GM12873 (cell line): ENCODE measurements at regions not wholly inside any gene's neighbourhood (a gene's known extent, or its start where the extent isn't known, plus 50 kb on each side); places are given as distances from the start of the nearest gene placed in this dataset.

Source experiments
- TF ChIP-seq, protein P1 (sequence below): IDR thresholded peaks from 2 replicates; pipeline ENCODE4 v1.5.1; 2012; ENCODE audit warnings: low read depth, mild to moderate bottlenecking, moderate library complexity, low read length, control low read depth; ENCODE audit not compliant: insufficient read depth; ENCODE audit errors: missing control alignments

GRCh38 chr12:77237896-77238295 is 172.5 kb upstream of the E2F7 start:
- TF ChIP-seq, protein P1, sequence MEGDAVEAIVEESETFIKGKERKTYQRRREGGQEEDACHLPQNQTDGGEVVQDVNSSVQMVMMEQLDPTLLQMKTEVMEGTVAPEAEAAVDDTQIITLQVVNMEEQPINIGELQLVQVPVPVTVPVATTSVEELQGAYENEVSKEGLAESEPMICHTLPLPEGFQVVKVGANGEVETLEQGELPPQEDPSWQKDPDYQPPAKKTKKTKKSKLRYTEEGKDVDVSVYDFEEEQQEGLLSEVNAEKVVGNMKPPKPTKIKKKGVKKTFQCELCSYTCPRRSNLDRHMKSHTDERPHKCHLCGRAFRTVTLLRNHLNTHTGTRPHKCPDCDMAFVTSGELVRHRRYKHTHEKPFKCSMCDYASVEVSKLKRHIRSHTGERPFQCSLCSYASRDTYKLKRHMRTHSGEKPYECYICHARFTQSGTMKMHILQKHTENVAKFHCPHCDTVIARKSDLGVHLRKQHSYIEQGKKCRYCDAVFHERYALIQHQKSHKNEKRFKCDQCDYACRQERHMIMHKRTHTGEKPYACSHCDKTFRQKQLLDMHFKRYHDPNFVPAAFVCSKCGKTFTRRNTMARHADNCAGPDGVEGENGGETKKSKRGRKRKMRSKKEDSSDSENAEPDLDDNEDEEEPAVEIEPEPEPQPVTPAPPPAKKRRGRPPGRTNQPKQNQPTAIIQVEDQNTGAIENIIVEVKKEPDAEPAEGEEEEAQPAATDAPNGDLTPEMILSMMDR: no peak

DNA sequence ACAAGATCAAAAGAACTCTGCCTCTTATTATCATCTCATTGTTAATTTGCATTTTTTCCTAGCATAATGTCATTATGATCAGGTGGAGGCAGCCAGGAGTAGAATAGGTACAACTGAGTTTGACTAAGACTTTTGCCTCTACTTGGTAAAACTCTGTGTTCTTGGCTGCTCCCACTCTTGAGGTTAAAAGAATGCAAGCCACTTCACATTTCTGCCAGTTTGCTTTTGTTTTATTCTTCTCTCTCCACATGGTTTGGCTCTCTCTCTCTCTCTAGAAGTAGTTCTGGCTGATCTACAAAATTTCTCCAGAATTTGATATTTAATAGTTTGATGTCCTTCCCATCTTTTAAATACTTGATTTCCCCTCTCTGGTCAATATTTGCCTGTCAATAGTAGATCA is 170.7 kb upstream of the E2F7 start:
- TF ChIP-seq, protein P1: no peak

- TF ChIP-seq, protein P1: no peak
Measured at GRCh38 chr12:77232045-77232444, 166.7 kb upstream of the E2F7 start.

DNA sequence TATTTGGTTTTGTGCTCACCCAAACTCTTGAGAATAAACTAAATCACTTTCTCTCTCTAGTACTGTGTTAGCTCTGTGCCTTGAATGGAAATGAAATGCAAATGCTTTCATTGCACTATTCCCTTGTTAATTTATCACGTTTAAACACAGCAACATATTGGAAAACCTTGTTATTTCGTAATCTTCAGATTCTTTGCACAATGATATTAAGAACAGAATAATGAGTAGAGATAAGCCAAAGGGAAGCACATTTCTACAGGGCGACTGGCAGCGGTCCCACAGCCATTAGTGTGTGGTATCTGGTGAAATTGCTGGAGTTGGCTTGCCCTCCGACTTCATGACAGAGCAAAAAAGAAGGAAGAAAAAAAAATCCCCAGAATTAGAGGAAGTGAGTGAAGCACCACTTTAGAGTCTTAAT is 166.1 kb upstream of the E2F7 start:
- TF ChIP-seq, protein P1: no peak

- TF ChIP-seq, protein P1: no peak
Measured at GRCh38 chr12:77229640-77230442, 164.5 kb upstream of the E2F7 start.

DNA sequence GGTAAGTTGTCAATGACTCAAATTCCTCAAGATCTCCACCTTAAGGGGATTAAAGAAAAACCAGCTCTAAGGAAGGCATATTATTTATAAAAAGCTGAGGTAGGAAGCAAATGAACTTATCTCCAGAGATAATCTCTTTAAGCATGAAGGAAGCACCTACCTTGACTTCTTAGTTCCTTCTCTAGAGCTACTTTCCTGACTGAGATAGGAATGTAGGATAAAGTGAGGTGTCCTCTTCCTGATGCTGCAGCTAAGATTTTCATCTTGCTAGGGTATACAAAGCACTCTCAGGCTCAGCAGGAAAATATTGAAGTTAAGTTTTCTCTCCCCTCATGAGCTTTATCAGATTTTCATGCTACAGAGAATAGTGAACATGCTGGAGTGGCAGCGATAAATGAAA is 163.0 kb upstream of the E2F7 start:
- TF ChIP-seq, protein P1: no peak

DNA sequence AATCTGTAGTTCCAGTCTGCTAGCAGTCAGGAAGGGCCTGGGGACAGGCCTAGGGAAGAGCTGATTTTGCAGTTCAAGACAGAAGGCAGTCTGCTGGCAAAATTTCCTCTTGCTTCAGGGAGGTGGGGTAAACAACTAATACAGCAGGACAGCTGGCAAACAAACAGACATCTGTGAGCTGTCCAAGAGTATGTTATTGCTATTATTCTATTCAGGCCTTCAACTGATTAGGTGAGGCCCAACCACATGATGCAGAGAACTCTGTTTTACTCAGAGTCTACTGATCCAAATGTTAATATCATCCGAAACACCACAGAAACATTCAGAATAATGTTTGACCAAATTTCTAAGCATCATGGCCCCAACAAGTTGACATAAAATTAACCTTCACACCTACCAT is 161.0 kb upstream of the E2F7 start:
- TF ChIP-seq, protein P1: no peak
